Epithelial cell of esophagus (primary cell): ENCODE measurements at regions not wholly inside any gene's neighbourhood (a gene's known extent, or its start where the extent isn't known, plus 50 kb on each side); places are given as distances from the start of the nearest gene placed in this dataset.

Experiments used
- DNase-seq: peaks from one replicate; pipeline ENCODE4 v3.0.0; 2010; ENCODE audit warnings: low read depth
- H3K4me3 ChIP-seq: 2 replicates; pipeline ENCODE4 v1.5.1; 2011; ENCODE audit warnings: mild to moderate bottlenecking, low read length, control low read depth
- TF ChIP-seq, protein P1 (sequence below): IDR thresholded peaks from 2 replicates; pipeline ENCODE4 v1.5.1; 2011; ENCODE audit warnings: low read depth, mild to moderate bottlenecking, low read length, control low read depth, inconsistent platforms; ENCODE audit not compliant: insufficient read depth; ENCODE audit errors: missing control alignments

DNA sequence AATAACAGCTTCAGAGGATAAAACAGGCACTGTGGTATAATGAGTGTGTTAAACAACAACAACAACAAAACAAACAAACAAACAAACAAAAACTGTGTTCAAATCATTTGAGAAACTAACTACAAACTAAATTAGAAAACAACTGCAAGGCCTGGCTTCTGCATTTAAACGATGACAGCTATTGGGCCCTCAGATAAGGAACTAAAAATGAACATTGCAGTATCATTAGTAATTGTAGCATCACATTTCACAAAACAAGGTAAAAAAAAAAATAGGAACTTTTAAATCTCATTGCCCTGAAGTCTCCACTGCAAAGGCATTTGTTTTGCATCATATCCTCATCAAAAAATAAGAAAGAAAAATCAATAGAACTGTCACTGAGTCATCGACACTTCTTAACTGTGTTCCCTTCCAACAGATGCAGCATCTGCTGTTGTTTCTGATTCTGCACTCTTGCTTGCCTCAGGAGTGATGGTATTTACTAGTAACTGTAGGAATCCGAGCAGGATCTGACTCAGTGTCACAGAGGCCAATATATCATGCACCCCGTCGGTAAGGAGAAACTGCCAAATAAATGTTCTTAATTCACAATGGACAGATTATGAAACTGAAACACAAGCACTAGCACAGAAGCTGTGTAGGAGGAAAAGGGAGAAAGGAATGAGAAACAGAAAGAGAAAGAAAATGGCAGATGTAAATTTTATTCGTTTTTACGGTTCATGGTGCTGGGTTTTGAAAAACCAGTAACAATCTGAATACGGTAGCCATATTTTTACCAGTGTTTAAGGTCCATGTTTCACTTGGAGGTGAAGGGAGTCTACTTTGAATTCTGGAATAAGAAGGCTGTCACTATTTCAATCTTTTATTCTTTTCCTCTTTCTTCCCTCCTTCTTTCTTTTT, 365.7 kb upstream of the EPHA7 start:
- DNase-seq: no peak
- TF ChIP-seq, protein P1, sequence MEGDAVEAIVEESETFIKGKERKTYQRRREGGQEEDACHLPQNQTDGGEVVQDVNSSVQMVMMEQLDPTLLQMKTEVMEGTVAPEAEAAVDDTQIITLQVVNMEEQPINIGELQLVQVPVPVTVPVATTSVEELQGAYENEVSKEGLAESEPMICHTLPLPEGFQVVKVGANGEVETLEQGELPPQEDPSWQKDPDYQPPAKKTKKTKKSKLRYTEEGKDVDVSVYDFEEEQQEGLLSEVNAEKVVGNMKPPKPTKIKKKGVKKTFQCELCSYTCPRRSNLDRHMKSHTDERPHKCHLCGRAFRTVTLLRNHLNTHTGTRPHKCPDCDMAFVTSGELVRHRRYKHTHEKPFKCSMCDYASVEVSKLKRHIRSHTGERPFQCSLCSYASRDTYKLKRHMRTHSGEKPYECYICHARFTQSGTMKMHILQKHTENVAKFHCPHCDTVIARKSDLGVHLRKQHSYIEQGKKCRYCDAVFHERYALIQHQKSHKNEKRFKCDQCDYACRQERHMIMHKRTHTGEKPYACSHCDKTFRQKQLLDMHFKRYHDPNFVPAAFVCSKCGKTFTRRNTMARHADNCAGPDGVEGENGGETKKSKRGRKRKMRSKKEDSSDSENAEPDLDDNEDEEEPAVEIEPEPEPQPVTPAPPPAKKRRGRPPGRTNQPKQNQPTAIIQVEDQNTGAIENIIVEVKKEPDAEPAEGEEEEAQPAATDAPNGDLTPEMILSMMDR: no peak
- H3K4me3 ChIP-seq: no peak overlapping the region

- no peak overlapping the region for H3K4me3 ChIP-seq
- TF ChIP-seq, protein P1: no peak
- DNase-seq: no peak
Observed at GRCh38 chr6:93779086-93779841, 359.9 kb upstream of the EPHA7 start.

- no peak for DNase-seq
- H3K4me3 ChIP-seq: no peak overlapping the region
- TF ChIP-seq, protein P1: no peak
Observed at GRCh38 chr6:93759190-93759589, 339.8 kb upstream of the EPHA7 start.

- no peak for DNase-seq
- TF ChIP-seq, protein P1: no peak
- H3K4me3 ChIP-seq: no peak overlapping the region
Observed at GRCh38 chr6:93751969-93752368, 332.6 kb upstream of the EPHA7 start.

DNA sequence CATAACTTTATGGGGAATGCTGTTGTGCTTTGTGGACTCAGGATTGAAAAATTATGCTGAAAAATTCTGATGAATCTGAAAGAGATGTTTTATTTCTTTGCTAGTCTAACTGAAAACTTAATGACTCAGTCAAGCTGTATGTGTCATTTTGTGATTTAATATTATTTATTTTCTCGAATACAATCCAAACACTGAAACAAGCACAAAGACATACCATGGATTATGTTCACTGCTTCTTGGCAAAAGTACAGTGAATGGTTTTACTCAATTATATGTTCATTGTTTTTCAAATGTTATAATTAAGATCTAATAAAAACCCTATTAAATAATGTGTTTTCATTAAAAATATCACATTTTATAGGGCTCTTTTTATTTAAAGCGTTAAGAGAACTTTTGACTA, 330.6 kb upstream of the EPHA7 start:
- no peak for DNase-seq
- H3K4me3 ChIP-seq: no peak overlapping the region
- TF ChIP-seq, protein P1: no peak

GRCh38 chr6:93749191-93749590, 329.8 kb upstream of the EPHA7 start:
- DNase-seq: no peak
- no peak overlapping the region for H3K4me3 ChIP-seq
- TF ChIP-seq, protein P1: no peak
